ENCODE measurements at regions not wholly inside any gene's neighbourhood (a gene's known extent, or its start where the extent isn't known, plus 50 kb on each side); places are given as distances from the start of the nearest gene placed in this dataset.

GRCh38 chr6:15062516-15063252, 183.2 kb upstream of the JARID2 start:
- intact Hi-C loops (cut with micrococcal nuclease; ENCODE audit: unreplicated experiment): no loop called here
- no peak overlapping the region for H3K27ac Mint-ChIP-seq (ENCODE audit: unreplicated experiment)
- Histone ChIP-seq H3K27me3 (replicated peaks; ENCODE audit: control insufficient read depth, insufficient read depth, low read length) (no peaks in the 10 kb centered on the region), H3K36me3 (ENCODE audit: control insufficient read depth, insufficient read depth, low read length) (no peaks in the 10 kb centered on the region), H3K4me3 (ENCODE audit: low read depth, low read length) (no peak overlapping the region), H3K4me1 (peaks cover 19% of the 10 kb centered on the region), H3K9me3 (no peaks in the 10 kb centered on the region)
- no peak for TF ChIP-seq CTCF (IDR thresholded peaks at IDR 0.05; ENCODE audit: insufficient read depth in 1 of 2, low read depth in 1 of 2, low read length in 1 of 2, severe bottlenecking in 1 of 2, unreplicated experiment in 1 of 2)
- H3K9me3 Mint-ChIP-seq (ENCODE audit: unreplicated experiment): no peaks in the 10 kb centered on the region
- H3K4me3 Mint-ChIP-seq (ENCODE audit: unreplicated experiment): no peak overlapping the region
- POLR2A ChIA-PET: no interaction called here
- no peaks in the 10 kb centered on the region for H3K36me3 Mint-ChIP-seq (ENCODE audit: insufficient read depth, unreplicated experiment)
- DNase-seq: no peak
- BruUV-seq (replicated peaks): no TSS peak
- CTCF ChIA-PET: no interaction called here
- peaks cover 23% of the 10 kb centered on the region for H3K4me1 Mint-ChIP-seq (ENCODE audit: low read depth, unreplicated experiment)
- H3K27me3 Mint-ChIP-seq (ENCODE audit: insufficient read depth, unreplicated experiment): no peaks in the 10 kb centered on the region

- no peak for DNase-seq
- no peaks in the 10 kb centered on the region for H3K36me3 Mint-ChIP-seq (ENCODE audit: insufficient read depth, unreplicated experiment)
- no TSS peak for BruUV-seq (replicated peaks)
- POLR2A ChIA-PET: no interaction called here
- no peaks in the 10 kb centered on the region for H3K27me3 Mint-ChIP-seq (ENCODE audit: insufficient read depth, unreplicated experiment)
- H3K9me3 ChIP-seq: no peaks in the 10 kb centered on the region
- no peak for TF ChIP-seq CTCF (IDR thresholded peaks at IDR 0.05; ENCODE audit: insufficient read depth in 1 of 2, low read depth in 1 of 2, low read length in 1 of 2, severe bottlenecking in 1 of 2, unreplicated experiment in 1 of 2)
- H3K4me3 ChIP-seq (ENCODE audit: low read depth, low read length): no peak overlapping the region
- no peaks in the 10 kb centered on the region for H3K9me3 Mint-ChIP-seq (ENCODE audit: unreplicated experiment)
- H3K4me3 Mint-ChIP-seq (ENCODE audit: unreplicated experiment): no peak overlapping the region
- CTCF ChIA-PET: no interaction called here
- peaks cover 19% of the 10 kb centered on the region for H3K4me1 ChIP-seq
- no peaks in the 10 kb centered on the region for H3K27me3 ChIP-seq (replicated peaks; ENCODE audit: control insufficient read depth, insufficient read depth, low read length)
- intact Hi-C loops (cut with micrococcal nuclease; ENCODE audit: unreplicated experiment): no loop called here
- no peaks in the 10 kb centered on the region for H3K36me3 ChIP-seq (ENCODE audit: control insufficient read depth, insufficient read depth, low read length)
- H3K27ac Mint-ChIP-seq (ENCODE audit: unreplicated experiment): no peak overlapping the region
- H3K4me1 Mint-ChIP-seq (ENCODE audit: low read depth, unreplicated experiment): peaks cover 17% of the 10 kb centered on the region
These were observed 182.5 kb upstream of the JARID2 start for GRCh38 chr6:15063253-15063853.

- POLR2A ChIA-PET: no interaction called here
- H3K4me3 Mint-ChIP-seq (ENCODE audit: unreplicated experiment): no peak overlapping the region
- Histone ChIP-seq H3K4me1 (peaks cover 19% of the 10 kb centered on the region), H3K4me3 (ENCODE audit: low read depth, low read length) (no peak overlapping the region), H3K9me3 (no peaks in the 10 kb centered on the region), H3K27me3 (replicated peaks; ENCODE audit: control insufficient read depth, insufficient read depth, low read length) (no peaks in the 10 kb centered on the region), H3K36me3 (ENCODE audit: control insufficient read depth, insufficient read depth, low read length) (no peaks in the 10 kb centered on the region)
- H3K4me1 Mint-ChIP-seq (ENCODE audit: low read depth, unreplicated experiment): peaks cover 17% of the 10 kb centered on the region
- TF ChIP-seq CTCF (IDR thresholded peaks at IDR 0.05; ENCODE audit: insufficient read depth in 1 of 2, low read depth in 1 of 2, low read length in 1 of 2, severe bottlenecking in 1 of 2, unreplicated experiment in 1 of 2): no peak
- H3K27ac Mint-ChIP-seq (ENCODE audit: unreplicated experiment): peak overlapping the region; percentile 5
- CTCF ChIA-PET: no interaction called here
- peak; percentile 68 to 79 for DNase-seq
- no TSS peak for BruUV-seq (replicated peaks)
- intact Hi-C loops (cut with micrococcal nuclease; ENCODE audit: unreplicated experiment): loop anchor here (1.0 kb wide), 1 partner anchor 16 kb away; no protein-coding TSS in a partner anchor
- H3K27me3 Mint-ChIP-seq (ENCODE audit: insufficient read depth, unreplicated experiment): no peaks in the 10 kb centered on the region
- H3K36me3 Mint-ChIP-seq (ENCODE audit: insufficient read depth, unreplicated experiment): no peaks in the 10 kb centered on the region
- no peaks in the 10 kb centered on the region for H3K9me3 Mint-ChIP-seq (ENCODE audit: unreplicated experiment)
These were observed 180.4 kb upstream of the JARID2 start for GRCh38 chr6:15065261-15065989.

Measured in Caco-2 (cell line).